Keratinocyte (primary cell): ENCODE measurements at regions not wholly inside any gene's neighbourhood (a gene's known extent, or its start where the extent isn't known, plus 50 kb on each side); places are given as distances from the start of the nearest gene placed in this dataset.

ENCODE experiments used
- DNase-seq: peaks from one replicate; pipeline ENCODE4 v3.0.0-alpha.2; 2011; ENCODE audit warnings: low read depth, missing footprints, low spot score
- FAIRE-seq: peaks from 2 replicates; lab custom pipeline; 2011; peaks lifted over from hg19 to GRCh38; lab: Jason Lieb, UNC
- H2AFZ ChIP-seq: 2 replicates; pipeline ENCODE4 v1.6.0; 2012; ENCODE audit warnings: low read length, control low read depth, inconsistent platforms; ENCODE audit not compliant: control insufficient read depth
- H3K27ac ChIP-seq: 2 replicates; pipeline ENCODE4 v1.5.1; 2011; ENCODE audit warnings: low read length; ENCODE audit not compliant: control insufficient read depth, insufficient read depth
- H3K27me3 ChIP-seq: 3 replicates; pipeline ENCODE4 v1.6.0; 2011; ENCODE audit warnings: low read length; ENCODE audit not compliant: control insufficient read depth, insufficient read depth; ENCODE audit errors: extremely low read depth
- H3K36me3 ChIP-seq, 2 experiments: 2 replicates in 1 of 2; 3 replicates in 1 of 2; pipeline ENCODE4 v1.5.1; 2011; ENCODE audit warnings: low read length in 2 of 2, mild to moderate bottlenecking in 1 of 2; ENCODE audit not compliant: control insufficient read depth in 2 of 2, insufficient read depth in 2 of 2; ENCODE audit errors: extremely low read depth in 1 of 2
- H3K4me1 ChIP-seq: 3 replicates; pipeline ENCODE4 v1.5.1; 2011; ENCODE audit warnings: low read length; ENCODE audit not compliant: control insufficient read depth, insufficient read depth; ENCODE audit errors: extremely low read depth
- H3K4me2 ChIP-seq: 3 replicates; pipeline ENCODE4 v1.6.0; 2011; ENCODE audit warnings: low read depth, low read length; ENCODE audit not compliant: control insufficient read depth, insufficient read depth; ENCODE audit errors: extremely low read depth
- H3K4me3 ChIP-seq, 3 experiments: fragments of 200-600 bp in 1 of 3; sonication (generic) in 1 of 3; 2 replicates in 2 of 3; 3 replicates in 1 of 3; pipeline ENCODE4 v1.5.1; 2011 to 2016; ENCODE audit warnings: low read length in 3 of 3, mild to moderate bottlenecking in 3 of 3, control low read depth in 2 of 3, inconsistent platforms in 1 of 3, low read depth in 1 of 3, mixed read lengths in 1 of 3, mixed run types in 1 of 3, moderate library complexity in 1 of 3; ENCODE audit not compliant: control insufficient read depth in 2 of 3, insufficient read depth in 2 of 3; ENCODE audit errors: extremely low read depth in 1 of 3
- H3K79me2 ChIP-seq: 2 replicates; pipeline ENCODE4 v1.6.0; 2012; ENCODE audit warnings: low read length; ENCODE audit not compliant: control insufficient read depth, insufficient read depth
- H3K9ac ChIP-seq: 3 replicates; pipeline ENCODE4 v1.6.0; 2011; ENCODE audit warnings: low read length; ENCODE audit not compliant: control insufficient read depth, insufficient read depth; ENCODE audit errors: extremely low read depth
- H3K9me1 ChIP-seq: 3 replicates; pipeline ENCODE4 v1.6.0; 2011; ENCODE audit warnings: low read length; ENCODE audit not compliant: control insufficient read depth, insufficient read depth; ENCODE audit errors: extremely low read depth
- H3K9me3 ChIP-seq: 2 replicates; pipeline ENCODE4 v1.5.1; 2012; ENCODE audit warnings: low read depth, low read length; ENCODE audit not compliant: control insufficient read depth
- H4K20me1 ChIP-seq: 3 replicates; pipeline ENCODE4 v1.6.0; 2011; ENCODE audit warnings: low read length; ENCODE audit not compliant: control insufficient read depth, insufficient read depth; ENCODE audit errors: extremely low read depth
- EZH2 ChIP-seq: IDR thresholded peaks from one replicate; pipeline ENCODE4 v1.6.1; 2012; ENCODE audit warnings: inconsistent platforms, mild to moderate bottlenecking, low read length, moderate library complexity
- dilution Hi-C: fragments of 300-500 bp; cut with MboI; formaldehyde crosslinking; loops from one replicate; pipeline ENCODE4 v1.7.0; 2020; ENCODE audit warnings: low sequenced_read_pairs; ENCODE audit not compliant: extremely low pct_ligation_motif_present
- TF ChIP-seq, protein P1 (sequence below), 3 experiments: IDR thresholded peaks in 1 of 3; conservative IDR thresholded peaks in 1 of 3; optimal IDR thresholded peaks in 1 of 3; 2 replicates in 2 of 3; 3 replicates in 1 of 3; pipeline versions ENCODE3 to v1.5.1; 2011; ENCODE audit warnings: low read length in 3 of 3, mild to moderate bottlenecking in 3 of 3, moderate library complexity in 2 of 3, control low read depth in 1 of 3, inconsistent platforms in 1 of 3; ENCODE audit not compliant: insufficient read depth in 2 of 3; ENCODE audit errors: extremely low read depth in 1 of 3

DNA sequence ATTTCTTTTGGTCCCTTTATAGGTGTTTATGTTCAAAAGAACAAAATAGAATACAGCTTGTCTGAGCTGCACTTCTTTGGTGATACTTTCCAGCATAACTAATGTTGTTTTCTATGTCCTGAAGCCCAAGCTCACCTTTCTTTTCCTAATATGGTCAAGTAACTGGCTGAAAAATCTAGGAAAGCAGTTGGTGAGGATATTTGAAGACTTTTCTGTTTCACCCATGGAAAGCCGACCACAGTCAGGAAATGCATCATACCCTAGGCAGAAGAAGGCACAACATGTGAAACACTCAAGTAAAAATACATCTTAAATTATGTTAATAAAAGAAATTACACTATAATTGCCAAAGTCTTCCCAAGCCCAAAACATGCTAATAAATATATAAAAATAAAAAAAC lies 337.0 kb downstream of the PDGFC start:
- Histone ChIP-seq H3K9me1 (no peaks in the 10 kb centered on the region), H3K4me1 (no peaks in the 10 kb centered on the region), H3K27me3 (no peaks in the 10 kb centered on the region), H3K9ac (no peak overlapping the region), H2AFZ (no peak overlapping the region), H3K4me2 (no peak overlapping the region), H3K36me3 (no peaks in the 10 kb centered on the region), H3K9me3 (no peaks in the 10 kb centered on the region), H4K20me1 (no peaks in the 10 kb centered on the region), H3K27ac (no peak overlapping the region), H3K79me2 (no peaks in the 10 kb centered on the region), H3K4me3 (no peak overlapping the region)
- no peak for FAIRE-seq
- no peak for DNase-seq
- dilution Hi-C loops = no loop called here
- TF ChIP-seq, protein P1, sequence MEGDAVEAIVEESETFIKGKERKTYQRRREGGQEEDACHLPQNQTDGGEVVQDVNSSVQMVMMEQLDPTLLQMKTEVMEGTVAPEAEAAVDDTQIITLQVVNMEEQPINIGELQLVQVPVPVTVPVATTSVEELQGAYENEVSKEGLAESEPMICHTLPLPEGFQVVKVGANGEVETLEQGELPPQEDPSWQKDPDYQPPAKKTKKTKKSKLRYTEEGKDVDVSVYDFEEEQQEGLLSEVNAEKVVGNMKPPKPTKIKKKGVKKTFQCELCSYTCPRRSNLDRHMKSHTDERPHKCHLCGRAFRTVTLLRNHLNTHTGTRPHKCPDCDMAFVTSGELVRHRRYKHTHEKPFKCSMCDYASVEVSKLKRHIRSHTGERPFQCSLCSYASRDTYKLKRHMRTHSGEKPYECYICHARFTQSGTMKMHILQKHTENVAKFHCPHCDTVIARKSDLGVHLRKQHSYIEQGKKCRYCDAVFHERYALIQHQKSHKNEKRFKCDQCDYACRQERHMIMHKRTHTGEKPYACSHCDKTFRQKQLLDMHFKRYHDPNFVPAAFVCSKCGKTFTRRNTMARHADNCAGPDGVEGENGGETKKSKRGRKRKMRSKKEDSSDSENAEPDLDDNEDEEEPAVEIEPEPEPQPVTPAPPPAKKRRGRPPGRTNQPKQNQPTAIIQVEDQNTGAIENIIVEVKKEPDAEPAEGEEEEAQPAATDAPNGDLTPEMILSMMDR (optimal IDR thresholded peaks at IDR 0.05 in 1 of 3, IDR thresholded peaks at IDR 0.05 in 1 of 3, conservative IDR thresholded peaks at IDR 0.05 in 1 of 3; ENCODE audit: extremely low read depth in 1 of 3, insufficient read depth in 2 of 3, low read length in 3 of 3) = no peak
- TF ChIP-seq EZH2 = no peak

DNA sequence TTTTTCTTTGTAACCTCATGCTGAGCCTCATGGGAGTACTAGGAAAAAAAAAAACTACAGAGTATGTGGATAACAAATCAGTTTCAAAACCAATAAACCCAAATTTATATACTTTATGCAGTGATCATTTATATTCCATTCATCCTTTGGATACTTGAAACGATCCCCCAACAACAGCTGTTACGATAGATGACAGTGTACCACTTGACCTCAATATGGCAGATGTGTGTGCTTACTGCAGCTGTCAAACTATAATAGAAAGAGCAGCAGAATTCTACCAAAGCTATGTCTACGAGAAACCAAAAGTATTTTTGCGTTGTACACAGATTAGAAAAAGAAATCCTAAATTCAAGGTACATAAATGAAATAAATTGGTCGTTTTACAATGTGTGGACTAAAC lies 337.8 kb downstream of the PDGFC start:
- no peak overlapping the region for H2AFZ ChIP-seq
- H4K20me1 ChIP-seq = no peaks in the 10 kb centered on the region
- no peak overlapping the region for H3K27ac ChIP-seq
- DNase-seq (no peak), FAIRE-seq (no peak)
- no peak overlapping the region for H3K4me2 ChIP-seq
- no peaks in the 10 kb centered on the region for H3K4me1 ChIP-seq
- H3K27me3 ChIP-seq = no peaks in the 10 kb centered on the region
- no peaks in the 10 kb centered on the region for H3K36me3 ChIP-seq
- no peaks in the 10 kb centered on the region for H3K9me1 ChIP-seq
- H3K79me2 ChIP-seq = no peaks in the 10 kb centered on the region
- no peak overlapping the region for H3K4me3 ChIP-seq
- no peak for TF ChIP-seq EZH2
- TF ChIP-seq, protein P1 (optimal IDR thresholded peaks at IDR 0.05 in 1 of 3, IDR thresholded peaks at IDR 0.05 in 1 of 3, conservative IDR thresholded peaks at IDR 0.05 in 1 of 3; ENCODE audit: extremely low read depth in 1 of 3, insufficient read depth in 2 of 3, low read length in 3 of 3) = no peak
- no peak overlapping the region for H3K9ac ChIP-seq
- dilution Hi-C loops = no loop called here
- H3K9me3 ChIP-seq = no peaks in the 10 kb centered on the region
